Endothelial cell of umbilical vein (primary cell): ENCODE measurements at regions not wholly inside any gene's neighbourhood (a gene's known extent, or its start where the extent isn't known, plus 50 kb on each side); places are given as distances from the start of the nearest gene placed in this dataset.

Experiments
- BruUV-seq: library from RNA; stranded (reverse); fragments of 400-500 nt; replicated peaks from 2 replicates; lab custom pipeline; 2021; lab: Mats Ljungman, UMichigan
- CTCF ChIA-PET: fragments of 300-600, 350-600 bp; sonication (Branson Sonifier 250); formaldehyde crosslinking; loops from one replicate; lab custom pipeline; 2021; ENCODE audit warnings: antibody characterized with exemption, inconsistent platforms; lab: Charles Lee
- POLR2A ChIA-PET: fragments of 300-600, 350-600 bp; sonication (Branson Sonifier 250); formaldehyde crosslinking; loops from one replicate; lab custom pipeline; 2021; ENCODE audit warnings: antibody characterized with exemption, inconsistent platforms; lab: Charles Lee
- DNase-seq: peaks from one replicate; pipeline ENCODE4 v3.0.0-alpha.2; 2011; ENCODE audit warnings: low read depth, low spot score
- FAIRE-seq: peaks from 2 replicates; lab custom pipeline; 2011; peaks lifted over from hg19 to GRCh38; lab: Jason Lieb, UNC
- H2AFZ ChIP-seq: 2 replicates; pipeline ENCODE4 v1.6.0; 2012; ENCODE audit warnings: low read depth, low read length, control low read depth, inconsistent platforms
- H3K27ac ChIP-seq: 2 replicates; pipeline ENCODE4 v1.5.1; 2011; ENCODE audit warnings: low read depth, mild to moderate bottlenecking, control low read depth, low read length, moderate library complexity; ENCODE audit not compliant: insufficient read depth
- H3K27me3 ChIP-seq, 2 experiments: 2 replicates each; pipeline versions ENCODE4 v1.6.0 to v1.6.1; 2011; ENCODE audit warnings: low read length in 2 of 2, mixed read lengths in 1 of 2; ENCODE audit not compliant: control insufficient read depth in 2 of 2, insufficient read depth in 2 of 2
- H3K36me3 ChIP-seq, 2 experiments: 2 replicates in 1 of 2; 3 replicates in 1 of 2; pipeline ENCODE4 v1.5.1; 2011; ENCODE audit warnings: low read length in 2 of 2, mild to moderate bottlenecking in 1 of 2, moderate library complexity in 1 of 2; ENCODE audit not compliant: control insufficient read depth in 2 of 2, insufficient read depth in 2 of 2; ENCODE audit errors: extremely low read depth in 1 of 2
- H3K4me1 ChIP-seq: 3 replicates; pipeline ENCODE4 v1.5.1; 2011; ENCODE audit warnings: mild to moderate bottlenecking, low read length; ENCODE audit not compliant: control insufficient read depth, insufficient read depth; ENCODE audit errors: extremely low read depth
- H3K4me2 ChIP-seq: 2 replicates; pipeline ENCODE4 v1.6.1; 2011; ENCODE audit warnings: low read length, control low read depth, mixed read lengths; ENCODE audit not compliant: insufficient read depth
- H3K4me3 ChIP-seq, 3 experiments: fragments of 200-600 bp in 1 of 3; sonication (generic), shearing (Covaris generic) in 1 of 3; replicated peaks in 1 of 3; 2 replicates each; pipeline ENCODE4 v1.5.1; 2011 to 2016; ENCODE audit warnings: control low read depth in 3 of 3, low read length in 3 of 3, mild to moderate bottlenecking in 2 of 3, inconsistent platforms in 1 of 3, low read depth in 1 of 3, moderate library complexity in 1 of 3; ENCODE audit not compliant: insufficient read depth in 1 of 3
- H3K79me2 ChIP-seq: 2 replicates; pipeline ENCODE4 v1.6.0; 2012; ENCODE audit warnings: low read length, inconsistent platforms; ENCODE audit not compliant: control insufficient read depth, insufficient read depth
- H3K9ac ChIP-seq: replicated peaks from 2 replicates; pipeline ENCODE3; 2011; ENCODE audit warnings: low read length, control low read depth; ENCODE audit not compliant: insufficient read depth; ENCODE audit errors: extremely low read depth
- H3K9me1 ChIP-seq: replicated peaks from 3 replicates; pipeline ENCODE4 v1.6.0; 2011; ENCODE audit warnings: mild to moderate bottlenecking, low read length; ENCODE audit not compliant: control insufficient read depth, insufficient read depth; ENCODE audit errors: extremely low read depth
- H3K9me3 ChIP-seq: replicated peaks from 2 replicates; pipeline ENCODE4 v1.5.1; 2012; ENCODE audit warnings: low read length, inconsistent platforms; ENCODE audit not compliant: control insufficient read depth, insufficient read depth
- H4K20me1 ChIP-seq: replicated peaks from 2 replicates; pipeline ENCODE3; 2011; ENCODE audit warnings: mild to moderate bottlenecking, low read length; ENCODE audit not compliant: control insufficient read depth, insufficient read depth; ENCODE audit errors: extremely low read depth
- CTCF ChIP-seq, 2 donors: IDR thresholded peaks; 1 replicate in 1 of 2; 2 replicates in 1 of 2; pipeline ENCODE4 v1.5.1; 2011; ENCODE audit warnings: low read length in 2 of 2, mild to moderate bottlenecking in 2 of 2, moderate library complexity in 2 of 2, control low read depth in 1 of 2, inconsistent platforms in 1 of 2, low read depth in 1 of 2; ENCODE audit not compliant: insufficient read depth in 1 of 2; ENCODE audit errors: extremely low read depth in 1 of 2
- EZH2 ChIP-seq: IDR thresholded peaks from 2 replicates; pipeline ENCODE4 v1.6.1; 2012; ENCODE audit warnings: borderline replicate concordance, low read depth, mild to moderate bottlenecking, moderate library complexity, low read length, inconsistent platforms; ENCODE audit not compliant: severe bottlenecking
- FOS ChIP-seq: IDR thresholded peaks from 2 replicates; pipeline ENCODE4 v1.6.1; 2011; ENCODE audit warnings: mild to moderate bottlenecking, low read length, moderate library complexity, borderline replicate concordance; ENCODE audit not compliant: insufficient read depth
- GATA2 ChIP-seq: IDR thresholded peaks from 2 replicates; pipeline ENCODE4 v1.7.0; 2011; ENCODE audit warnings: low read depth, mild to moderate bottlenecking, moderate library complexity, mixed read lengths, low read length; ENCODE audit not compliant: insufficient read length, insufficient read depth
- JUN ChIP-seq: IDR thresholded peaks from 2 replicates; pipeline ENCODE4 v1.6.1; 2011; ENCODE audit warnings: borderline replicate concordance, low read depth; ENCODE audit not compliant: insufficient read length, insufficient read depth
- MAX ChIP-seq: IDR thresholded peaks from 2 replicates; pipeline ENCODE4 v1.6.1; 2011; ENCODE audit not compliant: insufficient read depth, insufficient read length
- MYC ChIP-seq: IDR thresholded peaks from one replicate; pipeline ENCODE4 v1.6.1; 2011; ENCODE audit warnings: mild to moderate bottlenecking, low read depth, low read length
- POLR2A ChIP-seq: IDR thresholded peaks from 2 replicates; pipeline ENCODE4 v1.6.1; 2012; ENCODE audit warnings: low read depth, mild to moderate bottlenecking, control low read depth, low read length
- POLR2AphosphoS5 ChIP-seq: IDR thresholded peaks from 2 replicates; pipeline ENCODE4 v1.6.1; 2012; ENCODE audit warnings: low read depth, mild to moderate bottlenecking, control low read depth, low read length, moderate library complexity; ENCODE audit not compliant: insufficient read depth
- dilution Hi-C: fragments of 300-500 bp; cut with MboI; formaldehyde crosslinking; loops from one replicate; pipeline ENCODE4 v1.15.0; 2019; ENCODE audit warnings: low sequenced_read_pairs; ENCODE audit not compliant: extremely low pct_ligation_motif_present
- intact Hi-C: fragments of 100-400 bp; cut with micrococcal nuclease; formaldehyde crosslinking; loops from one replicate; pipeline ENCODE4 v1.10.0; 2022

- H3K36me3 ChIP-seq, result peaks cover 0 to 2% of the 10 kb centered on the region in 2 experiments
- no peak overlapping the region for H3K27ac ChIP-seq
- no peaks in the 10 kb centered on the region for H3K9me1 ChIP-seq
- FAIRE-seq (no peak), DNase-seq (no peak)
- H3K27me3 ChIP-seq, result no peaks in the 10 kb centered on the region
- intact Hi-C loops, result loop anchor here (5.0 kb wide), 1 partner anchor 88 kb away; no protein-coding TSS in a partner anchor
- CTCF ChIA-PET, result no interaction called here
- H2AFZ ChIP-seq, result no peak overlapping the region
- H3K9ac ChIP-seq, result no peak overlapping the region
- dilution Hi-C loops, result no loop called here
- TF ChIP-seq EZH2 (no peak), CTCF (IDR thresholded peaks at IDR 0.05; ENCODE audit: extremely low read depth in 1 of 2, insufficient read depth in 1 of 2, low read depth in 1 of 2, low read length in 2 of 2) (no peak), MAX (no peak), POLR2A (no peak), POLR2AphosphoS5 (no peak), JUN (no peak), FOS (no peak), GATA2 (no peak), MYC (no peak)
- H4K20me1 ChIP-seq, result peaks cover 2% of the 10 kb centered on the region
- BruUV-seq, result no TSS peak
- H3K79me2 ChIP-seq, result peaks cover 68% of the 10 kb centered on the region
- H3K4me3 ChIP-seq, result no peak overlapping the region
- no peaks in the 10 kb centered on the region for H3K9me3 ChIP-seq
- POLR2A ChIA-PET, result no interaction called here
- peaks cover 9% of the 10 kb centered on the region for H3K4me1 ChIP-seq
- no peak overlapping the region for H3K4me2 ChIP-seq
These were observed 226.5 kb downstream of the PTPRC start for GRCh38 chr1:198865319-198865718.
